NCI-H1930 (cell line): ENCODE measurements at regions not wholly inside any gene's neighbourhood (a gene's known extent, or its start where the extent isn't known, plus 50 kb on each side); places are given as distances from the start of the nearest gene placed in this dataset.
"Not testable (repeated sequence)": the region's sequence is repeated elsewhere in the genome, so short reads cannot be mapped to it uniquely, and the experiment has no call there.

Experiments used
- DNase-seq, 2 experiments: peaks; one replicate each; lab custom pipeline; 2025; lab: John Stamatoyannopoulos, UW

- no peak for DNase-seq
Measured at GRCh38 chr1:95905818-95906395, 671.9 kb downstream of the RWDD3 start.

- not testable (repeated sequence) for DNase-seq
Measured at GRCh38 chr1:95911739-95912138, 677.7 kb downstream of the RWDD3 start.

- DNase-seq: no peak
Measured at GRCh38 chr1:95916616-95917015, 682.6 kb downstream of the RWDD3 start.

GRCh38 chr1:95924684-95925083 lies 690.7 kb downstream of the RWDD3 start:
- DNase-seq: no peak

GRCh38 chr1:95926331-95926730 lies 692.3 kb downstream of the RWDD3 start:
- DNase-seq: no peak

GRCh38 chr1:95927061-95927460 lies 693.1 kb downstream of the RWDD3 start:
- no peak for DNase-seq

GRCh38 chr1:95935719-95936118 lies 701.7 kb downstream of the RWDD3 start:
- no peak for DNase-seq

GRCh38 chr1:95941121-95941798 lies 707.2 kb downstream of the RWDD3 start:
- no peak for DNase-seq

- DNase-seq: no peak
Measured at GRCh38 chr1:95948023-95948422, 714.0 kb downstream of the RWDD3 start.

GRCh38 chr1:95951371-95952102 lies 717.5 kb downstream of the RWDD3 start:
- no peak for DNase-seq

- DNase-seq: no peak
Measured at GRCh38 chr1:95953015-95953414, 719.0 kb downstream of the RWDD3 start.

- no peak for DNase-seq
Measured at GRCh38 chr1:95954585-95954984, 720.6 kb downstream of the RWDD3 start.

GRCh38 chr1:95956215-95956614 lies 722.2 kb downstream of the RWDD3 start:
- DNase-seq: no peak

GRCh38 chr1:95957748-95958147 lies 723.7 kb downstream of the RWDD3 start:
- no peak for DNase-seq

- DNase-seq: no peak
Measured at GRCh38 chr1:95966866-95967265, 732.9 kb downstream of the RWDD3 start.

- DNase-seq: no peak
Measured at GRCh38 chr1:95974586-95974985, 740.6 kb downstream of the RWDD3 start.

GRCh38 chr1:95982711-95983110 lies 738.9 kb upstream of the PTBP2 start:
- no peak for DNase-seq

GRCh38 chr1:95983831-95984230 lies 737.8 kb upstream of the PTBP2 start:
- DNase-seq: no peak

- DNase-seq: no peak
Measured at GRCh38 chr1:95984798-95985374, 736.7 kb upstream of the PTBP2 start.

GRCh38 chr1:95990033-95990432 lies 731.6 kb upstream of the PTBP2 start:
- DNase-seq: no peak

- DNase-seq: no peak
Measured at GRCh38 chr1:95991787-95992520, 729.6 kb upstream of the PTBP2 start.

GRCh38 chr1:95994643-95995042 lies 726.9 kb upstream of the PTBP2 start:
- DNase-seq: no peak
